Calu3 (cell line): ENCODE measurements at regions not wholly inside any gene's neighbourhood (a gene's known extent, or its start where the extent isn't known, plus 50 kb on each side); places are given as distances from the start of the nearest gene placed in this dataset.

Experiments
- BruUV-seq: library from RNA; stranded (reverse); fragments of 400-500 nt; replicated peaks from 2 replicates; lab custom pipeline; 2021; lab: Mats Ljungman, UMichigan
- CTCF ChIA-PET: fragments of 300-600 bp; sonication (Branson Sonifier 250); formaldehyde crosslinking; loops from one replicate; lab custom pipeline; 2022; ENCODE audit warnings: antibody characterized with exemption; lab: Charles Lee
- DNase-seq: peaks from one replicate; pipeline ENCODE4 v3.0.0; 2022
- H3K27ac Mint-ChIP-seq: one replicate; pipeline ENCODE4 v1.8.0; 2022; ENCODE audit warnings: mixed read lengths; ENCODE audit not compliant: unreplicated experiment
- H3K27me3 Mint-ChIP-seq: one replicate; pipeline ENCODE4 v1.8.0; 2022; ENCODE audit warnings: mixed read lengths; ENCODE audit not compliant: unreplicated experiment
- H3K36me3 Mint-ChIP-seq: one replicate; pipeline ENCODE4 v1.8.0; 2022; ENCODE audit warnings: mild to moderate bottlenecking, moderate library complexity, mixed read lengths; ENCODE audit not compliant: insufficient read depth, unreplicated experiment
- H3K4me1 Mint-ChIP-seq: one replicate; pipeline ENCODE4 v1.8.0; 2022; ENCODE audit warnings: mild to moderate bottlenecking, low read depth, mixed read lengths; ENCODE audit not compliant: unreplicated experiment
- H3K4me3 Mint-ChIP-seq: one replicate; pipeline ENCODE4 v1.8.0; 2022; ENCODE audit warnings: mild to moderate bottlenecking, low read depth, moderate library complexity, mixed read lengths; ENCODE audit not compliant: unreplicated experiment
- H3K9me3 Mint-ChIP-seq: one replicate; pipeline ENCODE4 v1.8.0; 2022; ENCODE audit warnings: low read depth, mixed read lengths; ENCODE audit not compliant: unreplicated experiment
- CTCF ChIP-seq: fragments of 200-600 bp; IDR thresholded peaks from one replicate; pipeline ENCODE4 v1.8.0; 2022; ENCODE audit warnings: antibody characterized with exemption; ENCODE audit not compliant: unreplicated experiment
- intact Hi-C: fragments of 100-400 bp; cut with micrococcal nuclease; formaldehyde crosslinking; loops from one replicate; pipeline ENCODE4 v1.10.0; 2022; ENCODE audit not compliant: unreplicated experiment

GRCh38 chr11:10941414-10941813 is 83.6 kb upstream of the ZBED5 start:
- no peak overlapping the region for H3K27ac Mint-ChIP-seq
- CTCF ChIA-PET, result interaction anchor here (1.2 kb wide), 1 partner anchor 7 kb away, joined by 3 read pairs; no protein-coding TSS in a partner anchor
- peaks cover 13% of the 10 kb centered on the region for H3K27me3 Mint-ChIP-seq
- no peaks in the 10 kb centered on the region for H3K36me3 Mint-ChIP-seq
- intact Hi-C loops, result no loop called here
- H3K4me3 Mint-ChIP-seq, result no peak overlapping the region
- TF ChIP-seq CTCF, result no peak
- no peaks in the 10 kb centered on the region for H3K9me3 Mint-ChIP-seq
- H3K4me1 Mint-ChIP-seq, result no peaks in the 10 kb centered on the region
- no peak for DNase-seq
- no TSS peak for BruUV-seq

- BruUV-seq, result no TSS peak
- Mint-ChIP-seq H3K4me1 (peaks cover 14% of the 10 kb centered on the region), H3K36me3 (peaks cover 5% of the 10 kb centered on the region), H3K4me3 (no peak overlapping the region), H3K9me3 (no peaks in the 10 kb centered on the region), H3K27me3 (peaks cover 13% of the 10 kb centered on the region), H3K27ac (no peak overlapping the region)
- no peak for DNase-seq
- CTCF ChIA-PET, result no interaction called here
- intact Hi-C loops, result no loop called here
- TF ChIP-seq CTCF, result no peak
Measured at GRCh38 chr11:10938650-10939387, 81.0 kb upstream of the ZBED5 start.

GRCh38 chr11:10938231-10938630 is 80.4 kb upstream of the ZBED5 start:
- H3K4me3 Mint-ChIP-seq, result no peak overlapping the region

GRCh38 chr11:10937385-10937771 is 79.5 kb upstream of the ZBED5 start:
- Mint-ChIP-seq H3K27ac (no peak overlapping the region), H3K36me3 (peaks cover 7% of the 10 kb centered on the region), H3K9me3 (no peaks in the 10 kb centered on the region), H3K4me1 (peaks cover 23% of the 10 kb centered on the region), H3K27me3 (peaks cover 13% of the 10 kb centered on the region), H3K4me3 (no peak overlapping the region)
- DNase-seq, result no peak
- intact Hi-C loops, result no loop called here
- CTCF ChIA-PET, result no interaction called here
- BruUV-seq, result no TSS peak
- TF ChIP-seq CTCF, result no peak

More at GRCh38 chr11:10938231-10938630, 80.4 kb upstream of the ZBED5 start:
- TF ChIP-seq CTCF, result no peak
- no peak for DNase-seq
- H3K27ac Mint-ChIP-seq, result no peak overlapping the region
- peaks cover 13% of the 10 kb centered on the region for H3K27me3 Mint-ChIP-seq
- H3K9me3 Mint-ChIP-seq, result no peaks in the 10 kb centered on the region
- H3K4me1 Mint-ChIP-seq, result peaks cover 20% of the 10 kb centered on the region
- no TSS peak for BruUV-seq
- peaks cover 7% of the 10 kb centered on the region for H3K36me3 Mint-ChIP-seq
- intact Hi-C loops, result no loop called here
- CTCF ChIA-PET, result no interaction called here
